ENCODE measurements at regions not wholly inside any gene's neighbourhood (a gene's known extent, or its start where the extent isn't known, plus 50 kb on each side); places are given as distances from the start of the nearest gene placed in this dataset.

DNA sequence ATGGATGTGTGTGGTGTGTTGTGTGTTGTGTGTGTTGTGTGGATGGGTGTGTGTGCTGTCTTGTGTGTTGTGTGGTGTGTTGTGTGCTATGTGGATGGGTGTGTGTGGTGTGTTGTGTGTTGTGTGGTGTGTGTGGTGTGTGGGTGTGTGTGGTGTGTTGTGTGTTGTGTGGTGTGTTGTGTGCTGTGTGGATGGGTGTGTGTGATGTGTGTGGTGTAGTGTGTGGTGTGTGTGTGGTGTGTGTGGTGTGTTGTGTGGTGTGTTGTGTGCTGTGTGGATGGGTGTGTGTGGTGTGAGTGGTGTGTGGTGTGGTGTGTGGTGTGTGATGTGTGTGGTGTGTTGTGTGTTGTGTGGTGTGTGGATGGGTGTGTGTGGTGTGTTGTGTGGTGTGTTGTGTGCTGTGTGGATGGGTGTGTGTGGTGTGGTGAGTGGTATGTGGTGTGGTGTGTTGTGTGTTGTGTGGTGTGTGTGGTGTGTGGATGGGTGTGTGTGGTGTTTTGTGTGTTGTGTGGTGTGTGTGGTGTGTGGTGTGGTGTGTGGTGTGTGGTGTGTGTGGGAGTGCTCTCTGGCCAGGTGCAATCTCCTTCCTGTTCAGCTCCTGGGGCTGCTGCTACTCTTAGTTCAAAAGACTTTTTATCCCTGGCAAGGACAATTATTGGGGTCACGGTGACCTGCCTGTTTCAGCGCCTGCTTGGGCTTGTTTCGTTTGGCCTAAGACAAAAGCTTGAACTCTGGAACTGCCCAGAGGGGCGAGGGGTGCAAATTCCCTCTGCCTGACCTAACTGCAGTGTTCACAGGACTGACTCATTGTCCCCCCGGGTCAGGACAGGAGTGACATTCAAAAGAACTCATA lies 101.1 kb downstream of the UBIAD1 start:
- no peak for DNase-seq

DNA sequence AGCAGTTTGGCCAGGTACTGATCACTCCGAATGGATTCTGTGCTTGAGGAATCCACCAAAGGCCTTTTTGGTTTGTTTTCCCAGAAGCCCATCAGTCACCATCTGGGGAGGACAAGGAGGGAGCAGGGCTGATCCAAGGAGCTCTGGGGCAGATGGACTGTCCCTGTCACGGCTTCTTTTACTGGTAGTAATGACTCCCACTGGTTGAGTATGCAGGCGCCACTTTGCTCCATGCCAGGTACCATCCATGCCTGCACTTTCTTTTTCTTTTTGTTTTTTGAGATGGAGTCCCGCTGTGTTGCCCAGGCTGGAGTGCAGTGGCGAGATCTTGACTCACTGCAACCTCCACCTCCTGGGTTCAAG lies 101.7 kb downstream of the UBIAD1 start:
- DNase-seq = no peak

GRCh38 chr1:11377001-11377583 lies 101.9 kb upstream of the DISP3 start:
- DNase-seq = no peak

GRCh38 chr1:11377954-11378353 lies 101.0 kb upstream of the DISP3 start:
- no peak for DNase-seq

DNA sequence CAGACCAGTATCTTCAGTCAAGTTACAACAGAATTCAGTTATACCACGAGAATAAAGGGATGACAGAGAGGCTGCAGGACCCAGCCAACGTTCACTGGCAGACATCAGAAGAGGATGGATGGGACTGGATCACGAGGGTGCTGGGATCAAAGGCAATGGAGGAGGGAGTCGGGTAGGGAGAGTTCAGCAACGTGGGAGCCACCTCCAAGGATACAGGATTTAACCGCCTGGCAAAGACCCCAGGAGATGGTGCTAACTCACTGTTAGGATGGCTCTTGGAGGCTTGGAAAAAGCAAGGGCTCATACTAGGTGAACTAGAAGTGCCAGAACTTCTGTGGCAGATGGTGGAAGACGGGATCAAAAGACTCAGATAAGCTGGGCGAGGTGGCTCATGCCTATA lies 99.1 kb upstream of the DISP3 start:
- DNase-seq = no peak

GRCh38 chr1:11380500-11380899 lies 98.5 kb upstream of the DISP3 start:
- no peak for DNase-seq

DNA sequence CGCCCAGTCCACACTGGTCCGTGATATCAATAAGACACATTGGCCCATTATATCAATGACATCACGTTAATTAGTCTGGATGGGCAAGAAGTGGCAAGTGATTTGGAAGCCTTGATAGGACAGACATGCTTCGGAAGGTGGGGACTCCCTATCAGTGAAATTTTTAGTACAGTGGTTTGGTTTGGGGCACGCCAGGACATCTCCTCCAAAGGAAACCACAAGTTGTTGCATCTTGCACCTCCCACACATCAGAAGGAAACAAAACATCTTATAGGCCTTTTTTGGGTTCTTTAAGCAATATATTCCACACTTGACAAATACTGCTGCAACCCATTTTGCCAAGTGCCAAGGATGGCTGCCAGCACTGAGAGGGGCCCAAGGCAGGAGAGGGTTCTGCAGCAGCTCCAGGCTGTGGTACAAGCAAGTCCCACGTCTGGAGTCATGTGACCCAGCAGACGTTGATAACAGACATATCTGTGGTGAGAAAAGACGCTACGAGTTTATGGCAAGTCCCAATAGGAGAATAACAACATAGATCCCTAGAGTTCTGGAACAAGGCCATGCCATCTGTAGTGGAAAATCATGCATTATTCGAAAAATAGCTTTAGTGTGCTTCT lies 95.3 kb upstream of the DISP3 start:
- no peak for DNase-seq

GRCh38 chr1:11384170-11384554 lies 94.8 kb upstream of the DISP3 start:
- no peak for DNase-seq

GRCh38 chr1:11387829-11388228 lies 91.1 kb upstream of the DISP3 start:
- no peak for DNase-seq

DNA sequence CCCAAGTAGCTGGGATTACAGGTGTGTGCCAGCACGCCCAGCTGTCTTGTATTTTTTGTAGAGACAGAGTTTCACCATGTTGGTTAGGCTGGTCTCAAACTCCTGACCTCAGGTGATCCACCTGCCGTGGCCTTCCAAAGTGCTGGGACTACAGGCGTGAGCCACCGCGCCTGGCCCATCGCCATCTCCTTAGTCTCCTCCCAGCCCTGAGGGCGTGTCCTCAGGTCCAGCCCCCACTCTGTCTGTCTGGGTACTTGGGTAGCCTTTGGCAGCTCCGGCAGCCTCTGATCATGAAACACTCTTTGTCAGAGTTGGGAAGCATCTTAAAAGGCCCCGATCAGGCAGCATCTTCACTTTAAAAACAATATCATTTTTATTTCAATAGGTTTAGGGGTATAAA lies 90.3 kb upstream of the DISP3 start:
- no peak for DNase-seq

GRCh38 chr1:11391327-11391726 lies 87.6 kb upstream of the DISP3 start:
- DNase-seq = no peak

DNA sequence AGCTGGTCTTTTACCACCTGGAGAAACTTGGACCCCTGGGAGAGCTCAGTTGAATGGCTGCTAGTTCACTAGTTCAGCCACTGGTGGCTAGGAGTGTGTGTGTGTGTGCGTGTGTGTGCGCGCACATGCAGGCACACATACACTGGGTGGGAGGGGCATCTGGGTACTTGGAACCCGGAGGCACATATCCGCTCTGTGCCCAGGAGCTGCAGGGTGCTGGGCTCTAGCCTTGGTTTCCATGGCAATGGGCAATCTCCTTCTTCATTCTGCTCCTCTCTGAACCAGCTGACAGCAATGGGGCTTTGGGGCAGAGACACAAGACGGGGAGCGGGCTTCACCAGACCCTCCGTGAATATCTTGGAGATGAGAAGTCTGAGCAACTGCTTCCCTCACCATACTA lies 87.1 kb upstream of the DISP3 start:
- no peak for DNase-seq

DNA sequence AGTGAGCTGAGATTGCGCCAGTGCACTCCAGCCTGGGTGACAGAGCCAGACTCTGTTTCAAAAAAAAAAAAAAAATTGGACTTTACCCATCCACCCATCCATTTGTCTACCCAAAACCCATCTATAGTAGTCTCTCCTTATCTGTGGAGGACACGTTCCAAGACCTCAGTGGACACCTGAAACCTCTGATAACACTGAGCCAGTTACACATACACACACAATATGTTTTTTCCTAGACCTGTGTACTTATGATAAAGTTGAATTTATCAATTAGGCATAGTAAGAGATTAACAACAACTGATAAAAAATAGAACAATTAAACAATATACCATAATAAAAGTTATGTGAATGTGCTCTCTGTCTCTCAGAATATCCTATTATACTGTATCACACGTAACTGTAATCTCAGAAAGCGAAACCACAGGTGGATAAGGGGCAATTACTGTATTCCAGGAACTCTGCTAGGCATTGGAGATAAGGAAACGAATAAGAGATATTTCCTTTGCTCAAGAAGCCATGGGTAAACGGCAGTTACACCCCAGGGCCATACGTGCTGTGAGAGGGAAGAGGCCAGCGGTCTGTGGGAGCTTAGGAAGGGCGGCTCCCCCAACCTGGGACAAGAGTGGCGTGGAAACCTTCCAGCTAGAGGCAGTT lies 84.2 kb upstream of the DISP3 start:
- DNase-seq = no peak

- DNase-seq = no peak
Observed at GRCh38 chr1:11395616-11396015, 83.3 kb upstream of the DISP3 start.

- DNase-seq = peak in 1 of 4 experiments; percentile 22
Observed at GRCh38 chr1:11397151-11397901, 81.6 kb upstream of the DISP3 start.

- no peak for DNase-seq
Observed at GRCh38 chr1:11399250-11399649, 79.7 kb upstream of the DISP3 start.

- no peak for DNase-seq
Observed at GRCh38 chr1:11400155-11400554, 78.8 kb upstream of the DISP3 start.

- no peak for DNase-seq
Observed at GRCh38 chr1:11400567-11400966, 78.4 kb upstream of the DISP3 start.

GRCh38 chr1:11406845-11407244 lies 72.1 kb upstream of the DISP3 start:
- no peak for DNase-seq

DNA sequence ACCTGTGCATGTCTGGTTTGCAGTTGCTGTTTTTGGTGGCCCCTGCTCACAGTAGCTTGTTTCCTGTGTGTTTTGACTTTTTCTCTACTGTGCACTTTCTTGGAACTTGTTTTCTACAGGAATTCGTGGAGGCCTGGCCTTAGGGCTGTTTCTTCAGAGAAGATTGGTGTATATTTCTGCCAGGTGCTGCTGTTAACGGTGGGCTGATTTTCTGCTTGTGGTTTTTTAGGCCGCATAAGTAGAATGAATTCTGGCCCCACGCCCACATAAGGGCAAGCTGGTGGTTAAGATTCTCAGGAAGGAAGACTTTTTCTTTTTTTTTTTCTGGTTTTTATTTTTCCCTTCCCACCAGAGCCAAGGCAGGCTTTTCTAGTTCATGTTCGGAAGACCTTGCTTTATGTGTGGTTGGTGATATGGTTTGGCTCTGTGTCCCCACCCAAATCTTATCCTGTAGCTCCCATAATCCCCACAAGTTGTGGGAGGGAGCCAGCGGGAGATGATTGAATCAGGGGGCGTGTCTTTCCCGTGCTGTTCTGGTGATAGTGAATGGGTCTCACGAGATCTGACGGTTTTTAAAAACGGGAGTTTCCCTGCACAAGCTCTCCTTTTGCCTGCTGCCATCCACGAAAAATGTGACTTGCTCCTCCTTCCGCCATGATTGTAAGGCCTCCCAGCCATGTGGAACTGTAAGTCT lies 71.5 kb upstream of the DISP3 start:
- no peak for DNase-seq

DNA sequence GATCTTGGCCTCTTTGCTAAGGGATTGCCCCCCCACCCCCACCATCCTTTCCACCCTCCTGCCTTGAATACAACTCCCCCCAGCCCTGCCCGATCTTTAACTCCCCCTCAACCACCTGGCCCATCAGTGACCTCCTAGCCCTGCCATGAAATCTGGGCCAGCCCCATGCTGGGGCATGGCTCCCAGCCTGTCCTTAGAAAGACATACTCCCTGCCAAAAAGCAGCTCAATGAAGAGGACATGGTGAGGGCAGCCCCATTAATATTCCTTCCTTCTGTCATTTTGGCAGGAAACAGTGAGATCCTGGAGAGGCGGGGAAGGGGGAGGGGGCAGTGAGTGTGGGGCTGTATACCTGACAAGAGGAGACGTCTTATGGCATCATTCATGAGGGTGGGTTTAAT lies 66.8 kb upstream of the DISP3 start:
- no peak for DNase-seq

- no peak for DNase-seq
Observed at GRCh38 chr1:11413986-11414391, 65.0 kb upstream of the DISP3 start.
